ENCODE measurements at regions not wholly inside any gene's neighbourhood (a gene's known extent, or its start where the extent isn't known, plus 50 kb on each side); places are given as distances from the start of the nearest gene placed in this dataset.
"Not testable (repeated sequence)": the region's sequence is repeated elsewhere in the genome, so short reads cannot be mapped to it uniquely, and the experiment has no call there.

GRCh38 chr16:16499875-16500274 lies 120.9 kb downstream of the NPIPA7 start:
- H3K9me3 ChIP-seq (ENCODE audit: low read depth, low read length); H4K20me1 ChIP-seq (ENCODE audit: insufficient read depth, low read length); H3K27me3 ChIP-seq (ENCODE audit: insufficient read depth, low read length); H3K27ac ChIP-seq (ENCODE audit: low read depth, low read length); H3K36me3 ChIP-seq (ENCODE audit: insufficient read depth, low read length); H3K79me2 ChIP-seq (ENCODE audit: insufficient read depth, low read length); H2AFZ ChIP-seq (ENCODE audit: low read length); H3K4me3 ChIP-seq (ENCODE audit: insufficient read depth, low read length); H3K4me2 ChIP-seq (ENCODE audit: insufficient read depth, low read length); H3K4me1 ChIP-seq (ENCODE audit: insufficient read depth, low read length); DNase-seq (ENCODE audit: insufficient read length, low spot score, missing footprints): not testable (repeated sequence)

GRCh38 chr16:16507041-16507440 lies 128.1 kb downstream of the NPIPA7 start:
- not testable (repeated sequence) for H3K9me3 ChIP-seq (ENCODE audit: low read depth, low read length); H3K4me1 ChIP-seq (ENCODE audit: insufficient read depth, low read length); H3K4me2 ChIP-seq (ENCODE audit: insufficient read depth, low read length); H4K20me1 ChIP-seq (ENCODE audit: insufficient read depth, low read length); H2AFZ ChIP-seq (ENCODE audit: low read length); H3K4me3 ChIP-seq (ENCODE audit: insufficient read depth, low read length); H3K79me2 ChIP-seq (ENCODE audit: insufficient read depth, low read length); H3K27ac ChIP-seq (ENCODE audit: low read depth, low read length); H3K36me3 ChIP-seq (ENCODE audit: insufficient read depth, low read length); DNase-seq (ENCODE audit: insufficient read length, low spot score, missing footprints); H3K27me3 ChIP-seq (ENCODE audit: insufficient read depth, low read length)

- not testable (repeated sequence) for H4K20me1 ChIP-seq (ENCODE audit: insufficient read depth, low read length); H3K27me3 ChIP-seq (ENCODE audit: insufficient read depth, low read length); H2AFZ ChIP-seq (ENCODE audit: low read length); H3K4me1 ChIP-seq (ENCODE audit: insufficient read depth, low read length); DNase-seq (ENCODE audit: insufficient read length, low spot score, missing footprints); H3K4me2 ChIP-seq (ENCODE audit: insufficient read depth, low read length); H3K27ac ChIP-seq (ENCODE audit: low read depth, low read length); H3K9me3 ChIP-seq (ENCODE audit: low read depth, low read length); H3K79me2 ChIP-seq (ENCODE audit: insufficient read depth, low read length); H3K4me3 ChIP-seq (ENCODE audit: insufficient read depth, low read length); H3K36me3 ChIP-seq (ENCODE audit: insufficient read depth, low read length)
Measured at GRCh38 chr16:16508344-16508743, 129.4 kb downstream of the NPIPA7 start.

- not testable (repeated sequence) for H2AFZ ChIP-seq (ENCODE audit: low read length); H3K27ac ChIP-seq (ENCODE audit: low read depth, low read length)
Measured at GRCh38 chr16:16519395-16519794, 140.5 kb downstream of the NPIPA7 start.

GRCh38 chr16:16521239-16522002 lies 142.5 kb downstream of the NPIPA7 start:
- not testable (repeated sequence) for H3K4me3 ChIP-seq (ENCODE audit: insufficient read depth, low read length); H2AFZ ChIP-seq (ENCODE audit: low read length); H3K9me3 ChIP-seq (ENCODE audit: low read depth, low read length); H3K4me1 ChIP-seq (ENCODE audit: insufficient read depth, low read length); H3K36me3 ChIP-seq (ENCODE audit: insufficient read depth, low read length); H3K27me3 ChIP-seq (ENCODE audit: insufficient read depth, low read length); H3K27ac ChIP-seq (ENCODE audit: low read depth, low read length); DNase-seq (ENCODE audit: insufficient read length, low spot score, missing footprints); H3K4me2 ChIP-seq (ENCODE audit: insufficient read depth, low read length); H3K79me2 ChIP-seq (ENCODE audit: insufficient read depth, low read length); H4K20me1 ChIP-seq (ENCODE audit: insufficient read depth, low read length)

More at GRCh38 chr16:16519395-16519794, 140.5 kb downstream of the NPIPA7 start:
- H4K20me1 ChIP-seq (ENCODE audit: insufficient read depth, low read length); H3K36me3 ChIP-seq (ENCODE audit: insufficient read depth, low read length); H3K27me3 ChIP-seq (ENCODE audit: insufficient read depth, low read length); H3K4me3 ChIP-seq (ENCODE audit: insufficient read depth, low read length); H3K9me3 ChIP-seq (ENCODE audit: low read depth, low read length); DNase-seq (ENCODE audit: insufficient read length, low spot score, missing footprints); H3K4me2 ChIP-seq (ENCODE audit: insufficient read depth, low read length); H3K4me1 ChIP-seq (ENCODE audit: insufficient read depth, low read length); H3K79me2 ChIP-seq (ENCODE audit: insufficient read depth, low read length): not testable (repeated sequence)

- H3K4me3 ChIP-seq (ENCODE audit: insufficient read depth, low read length); H3K4me2 ChIP-seq (ENCODE audit: insufficient read depth, low read length); H3K4me1 ChIP-seq (ENCODE audit: insufficient read depth, low read length); H3K79me2 ChIP-seq (ENCODE audit: insufficient read depth, low read length); H4K20me1 ChIP-seq (ENCODE audit: insufficient read depth, low read length); H2AFZ ChIP-seq (ENCODE audit: low read length); H3K9me3 ChIP-seq (ENCODE audit: low read depth, low read length); H3K27me3 ChIP-seq (ENCODE audit: insufficient read depth, low read length); H3K36me3 ChIP-seq (ENCODE audit: insufficient read depth, low read length); H3K27ac ChIP-seq (ENCODE audit: low read depth, low read length); DNase-seq (ENCODE audit: insufficient read length, low spot score, missing footprints): not testable (repeated sequence)
Measured at GRCh38 chr16:16526998-16527397, 148.1 kb downstream of the NPIPA7 start.

GRCh38 chr16:16530744-16531143 lies 151.8 kb downstream of the NPIPA7 start:
- H3K36me3 ChIP-seq (ENCODE audit: insufficient read depth, low read length); H3K9me3 ChIP-seq (ENCODE audit: low read depth, low read length); H3K27ac ChIP-seq (ENCODE audit: low read depth, low read length); H4K20me1 ChIP-seq (ENCODE audit: insufficient read depth, low read length); DNase-seq (ENCODE audit: insufficient read length, low spot score, missing footprints); H3K4me1 ChIP-seq (ENCODE audit: insufficient read depth, low read length); H3K4me2 ChIP-seq (ENCODE audit: insufficient read depth, low read length); H3K4me3 ChIP-seq (ENCODE audit: insufficient read depth, low read length); H3K79me2 ChIP-seq (ENCODE audit: insufficient read depth, low read length); H3K27me3 ChIP-seq (ENCODE audit: insufficient read depth, low read length); H2AFZ ChIP-seq (ENCODE audit: low read length): not testable (repeated sequence)

- not testable (repeated sequence) for H4K20me1 ChIP-seq (ENCODE audit: insufficient read depth, low read length); DNase-seq (ENCODE audit: insufficient read length, low spot score, missing footprints); H3K4me2 ChIP-seq (ENCODE audit: insufficient read depth, low read length); H3K79me2 ChIP-seq (ENCODE audit: insufficient read depth, low read length); H3K27me3 ChIP-seq (ENCODE audit: insufficient read depth, low read length); H3K36me3 ChIP-seq (ENCODE audit: insufficient read depth, low read length); H3K9me3 ChIP-seq (ENCODE audit: low read depth, low read length); H3K4me3 ChIP-seq (ENCODE audit: insufficient read depth, low read length); H3K4me1 ChIP-seq (ENCODE audit: insufficient read depth, low read length); H3K27ac ChIP-seq (ENCODE audit: low read depth, low read length); H2AFZ ChIP-seq (ENCODE audit: low read length)
Measured at GRCh38 chr16:16535565-16535964, 156.6 kb downstream of the NPIPA7 start.

- not testable (repeated sequence) for H3K36me3 ChIP-seq (ENCODE audit: insufficient read depth, low read length); H3K4me3 ChIP-seq (ENCODE audit: insufficient read depth, low read length); H3K27ac ChIP-seq (ENCODE audit: low read depth, low read length); H2AFZ ChIP-seq (ENCODE audit: low read length); H3K27me3 ChIP-seq (ENCODE audit: insufficient read depth, low read length); H3K4me1 ChIP-seq (ENCODE audit: insufficient read depth, low read length); H3K79me2 ChIP-seq (ENCODE audit: insufficient read depth, low read length); DNase-seq (ENCODE audit: insufficient read length, low spot score, missing footprints); H3K9me3 ChIP-seq (ENCODE audit: low read depth, low read length); H4K20me1 ChIP-seq (ENCODE audit: insufficient read depth, low read length); H3K4me2 ChIP-seq (ENCODE audit: insufficient read depth, low read length)
Measured at GRCh38 chr16:16536151-16536550, 157.2 kb downstream of the NPIPA7 start.

Data from osteoblast (primary cell).